Naive thymus-derived CD4-positive, alpha-beta T cell (primary cell): ENCODE measurements at regions not wholly inside any gene's neighbourhood (a gene's known extent, or its start where the extent isn't known, plus 50 kb on each side); places are given as distances from the start of the nearest gene placed in this dataset.
A peak's percentile ranks its signal among the peaks of the same experiment; 100 is the strongest.

Experiments used
- ATAC-seq: fragments of 150-1000 bp; cut with Tn5 transposase; 2 replicates; pipeline ENCODE4 v1.10.0; 2021; ENCODE audit warnings: mild to moderate bottlenecking, moderate library complexity
- CTCF ChIA-PET: fragments of 350-600 bp; sonication (Branson Sonifier 250); formaldehyde crosslinking; loops from one replicate; lab custom pipeline; 2021; ENCODE audit warnings: antibody characterized with exemption; lab: Charles Lee
- POLR2A ChIA-PET: fragments of 350-600 bp; sonication (Branson Sonifier 250); formaldehyde crosslinking; loops from one replicate; lab custom pipeline; 2021; ENCODE audit warnings: antibody characterized with exemption, inconsistent platforms; lab: Charles Lee
- DNase-seq, 9 donors: peaks; one replicate each; pipeline versions ENCODE4 v3.0.0 to v3.0.0-alpha.2; 2020 to 2022; ENCODE audit warnings: mixed read lengths in 1 of 9
- H3K27ac ChIP-seq: one replicate; pipeline ENCODE4 v1.7.0; 2013; ENCODE audit warnings: mild to moderate bottlenecking, low read depth, low read length, moderate library complexity
- H3K27me3 ChIP-seq, 2 donors: one replicate each; pipeline ENCODE4 v1.7.0; 2013; ENCODE audit warnings: low read length in 2 of 2, mild to moderate bottlenecking in 2 of 2, moderate library complexity in 2 of 2; ENCODE audit not compliant: control insufficient read depth in 2 of 2, insufficient read depth in 2 of 2
- H3K36me3 ChIP-seq, 3 experiments: 1 replicate in 2 of 3; 2 replicates in 1 of 3; pipeline ENCODE4 v1.7.0; 2013; ENCODE audit warnings: low read length in 3 of 3, mild to moderate bottlenecking in 3 of 3, moderate library complexity in 1 of 3; ENCODE audit not compliant: insufficient read depth in 3 of 3, control insufficient read depth in 2 of 3
- H3K4me1 ChIP-seq, 2 donors: one replicate each; pipeline ENCODE4 v1.7.0; 2013; ENCODE audit warnings: low read length in 2 of 2, mild to moderate bottlenecking in 2 of 2, moderate library complexity in 1 of 2; ENCODE audit not compliant: control insufficient read depth in 2 of 2, insufficient read depth in 2 of 2
- H3K4me3 ChIP-seq: 2 replicates; pipeline ENCODE4 v1.7.0; 2013; ENCODE audit warnings: mild to moderate bottlenecking, low read length
- H3K9me3 ChIP-seq, 3 experiments: 1 replicate in 2 of 3; 2 replicates in 1 of 3; pipeline ENCODE4 v1.7.0; 2013; ENCODE audit warnings: low read length in 3 of 3; ENCODE audit not compliant: control insufficient read depth in 2 of 3
- H3K27ac Mint-ChIP-seq, 9 donors: one replicate each; pipeline ENCODE4 v1.8.0; 2020 to 2022; ENCODE audit warnings: mixed read lengths in 9 of 9, mild to moderate bottlenecking in 8 of 9, moderate library complexity in 5 of 9, inconsistent platforms in 2 of 9
- H3K27me3 Mint-ChIP-seq, 5 donors: one replicate each; pipeline ENCODE4 v1.8.0; 2021 to 2022; ENCODE audit warnings: mixed read lengths in 5 of 5, mild to moderate bottlenecking in 1 of 5
- H3K36me3 Mint-ChIP-seq, 5 donors: one replicate each; pipeline ENCODE4 v1.8.0; 2020 to 2022; ENCODE audit warnings: mixed read lengths in 5 of 5, mild to moderate bottlenecking in 3 of 5, inconsistent platforms in 1 of 5
- H3K4me1 Mint-ChIP-seq, 7 donors: one replicate each; pipeline ENCODE4 v1.8.0; 2020 to 2022; ENCODE audit warnings: mixed read lengths in 7 of 7, mild to moderate bottlenecking in 3 of 7, inconsistent platforms in 1 of 7
- H3K4me3 Mint-ChIP-seq, 10 donors: one replicate each; pipeline ENCODE4 v1.8.0; 2020 to 2022; ENCODE audit warnings: mild to moderate bottlenecking in 10 of 10, mixed read lengths in 10 of 10, moderate library complexity in 6 of 10, inconsistent platforms in 2 of 10
- H3K9me3 Mint-ChIP-seq, 11 donors: one replicate each; pipeline ENCODE4 v1.8.0; 2020 to 2022; ENCODE audit warnings: mixed read lengths in 11 of 11, mild to moderate bottlenecking in 4 of 11, inconsistent platforms in 1 of 11, moderate library complexity in 1 of 11
- intact Hi-C, 2 donors: fragments of 100-400 bp; cut with micrococcal nuclease; formaldehyde crosslinking; loops; one replicate each; pipeline ENCODE4 v1.15.1; 2023

- Histone ChIP-seq H3K9me3 (no peaks in the 10 kb centered on the region), H3K27me3 (no peaks in the 10 kb centered on the region), H3K36me3 (no peaks in the 10 kb centered on the region), H3K4me3 (no peak overlapping the region), H3K27ac (no peak overlapping the region), H3K4me1 (no peaks in the 10 kb centered on the region)
- H3K4me1 Mint-ChIP-seq, result peaks cover 0 to 2% (median 0%) of the 10 kb centered on the region in 7 donors
- no peaks in the 10 kb centered on the region for H3K27me3 Mint-ChIP-seq
- POLR2A ChIA-PET, result no interaction called here
- DNase-seq (no peak), ATAC-seq (peak; percentile 63)
- no peak overlapping the region for H3K27ac Mint-ChIP-seq
- no peak overlapping the region for H3K4me3 Mint-ChIP-seq
- intact Hi-C loops, result loop anchor here in 1 of 2 donors (5.0 kb wide), 1 partner anchor 51 kb away; no protein-coding TSS in a partner anchor
- no peaks in the 10 kb centered on the region for H3K36me3 Mint-ChIP-seq
- CTCF ChIA-PET, result no interaction called here
- peaks cover 0 to 16% (median 6%) of the 10 kb centered on the region in 11 donors for H3K9me3 Mint-ChIP-seq
Measured at GRCh38 chr7:125396466-125397151, 467.0 kb upstream of the POT1 start.

- ChIA-PET POLR2A (no interaction called here), CTCF (no interaction called here)
- Mint-ChIP-seq H3K9me3 (peaks cover 0 to 10% (median 4%) of the 10 kb centered on the region in 11 donors), H3K4me1 (no peaks in the 10 kb centered on the region), H3K4me3 (no peak overlapping the region), H3K27me3 (no peaks in the 10 kb centered on the region), H3K36me3 (no peaks in the 10 kb centered on the region), H3K27ac (no peak overlapping the region)
- H3K27ac ChIP-seq, result no peak overlapping the region
- no peak for DNase-seq
- intact Hi-C loops, result no loop called here
- no peaks in the 10 kb centered on the region for H3K36me3 ChIP-seq
- peak; percentile 64 for ATAC-seq
- H3K27me3 ChIP-seq, result no peaks in the 10 kb centered on the region
- no peaks in the 10 kb centered on the region for H3K4me1 ChIP-seq
- H3K4me3 ChIP-seq, result no peak overlapping the region
- H3K9me3 ChIP-seq, result no peaks in the 10 kb centered on the region
Measured at GRCh38 chr7:125391921-125392320, 462.3 kb upstream of the POT1 start.

- Histone ChIP-seq H3K36me3 (no peaks in the 10 kb centered on the region), H3K27me3 (no peaks in the 10 kb centered on the region), H3K4me3 (no peak overlapping the region), H3K27ac (no peak overlapping the region), H3K4me1 (no peaks in the 10 kb centered on the region), H3K9me3 (no peaks in the 10 kb centered on the region)
- CTCF ChIA-PET, result no interaction called here
- no peaks in the 10 kb centered on the region for H3K36me3 Mint-ChIP-seq
- ATAC-seq, result no peak
- H3K27me3 Mint-ChIP-seq, result no peaks in the 10 kb centered on the region
- intact Hi-C loops, result no loop called here
- no peak overlapping the region for H3K4me3 Mint-ChIP-seq
- H3K4me1 Mint-ChIP-seq, result no peaks in the 10 kb centered on the region
- peaks cover 0 to 10% (median 5%) of the 10 kb centered on the region in 11 donors for H3K9me3 Mint-ChIP-seq
- no peak for DNase-seq
- H3K27ac Mint-ChIP-seq, result no peak overlapping the region
- POLR2A ChIA-PET, result no interaction called here
Measured at GRCh38 chr7:125390981-125391380, 461.4 kb upstream of the POT1 start.

GRCh38 chr7:125386211-125386610, 456.6 kb upstream of the POT1 start:
- H3K4me1 ChIP-seq, result no peaks in the 10 kb centered on the region
- no peak for DNase-seq
- no peaks in the 10 kb centered on the region for H3K4me1 Mint-ChIP-seq
- no peaks in the 10 kb centered on the region for H3K36me3 Mint-ChIP-seq
- no peak overlapping the region for H3K4me3 ChIP-seq
- POLR2A ChIA-PET, result no interaction called here
- no peak for ATAC-seq
- no peaks in the 10 kb centered on the region for H3K27me3 ChIP-seq
- H3K36me3 ChIP-seq, result no peaks in the 10 kb centered on the region
- H3K4me3 Mint-ChIP-seq, result no peak overlapping the region
- intact Hi-C loops, result no loop called here
- CTCF ChIA-PET, result no interaction called here
- H3K27ac ChIP-seq, result no peak overlapping the region
- H3K27ac Mint-ChIP-seq, result no peak overlapping the region
- H3K27me3 Mint-ChIP-seq, result no peaks in the 10 kb centered on the region
- peaks cover 0 to 13% (median 6%) of the 10 kb centered on the region in 11 donors for H3K9me3 Mint-ChIP-seq
- no peaks in the 10 kb centered on the region for H3K9me3 ChIP-seq

- no peaks in the 10 kb centered on the region for H3K36me3 ChIP-seq
- H3K4me1 Mint-ChIP-seq, result no peaks in the 10 kb centered on the region
- intact Hi-C loops, result loop anchor here in 1 of 2 donors (5.0 kb wide), 1 partner anchor 289 kb away; no protein-coding TSS in a partner anchor
- H3K27me3 ChIP-seq, result no peaks in the 10 kb centered on the region
- H3K27ac ChIP-seq, result no peak overlapping the region
- no peak overlapping the region for H3K4me3 Mint-ChIP-seq
- no peak overlapping the region for H3K27ac Mint-ChIP-seq
- ATAC-seq, result no peak
- H3K36me3 Mint-ChIP-seq, result no peaks in the 10 kb centered on the region
- DNase-seq, result no peak
- H3K27me3 Mint-ChIP-seq, result no peaks in the 10 kb centered on the region
- H3K4me3 ChIP-seq, result no peak overlapping the region
- H3K9me3 Mint-ChIP-seq, result peaks cover 0 to 13% (median 5%) of the 10 kb centered on the region in 11 donors
- H3K9me3 ChIP-seq, result no peaks in the 10 kb centered on the region
- CTCF ChIA-PET, result no interaction called here
- POLR2A ChIA-PET, result no interaction called here
- no peaks in the 10 kb centered on the region for H3K4me1 ChIP-seq
Measured at GRCh38 chr7:125383324-125383723, 453.7 kb upstream of the POT1 start.

GRCh38 chr7:125382401-125382800, 452.8 kb upstream of the POT1 start:
- H3K27me3 Mint-ChIP-seq, result no peaks in the 10 kb centered on the region
- H3K27ac ChIP-seq, result no peak overlapping the region
- no peaks in the 10 kb centered on the region for H3K36me3 ChIP-seq
- no peak overlapping the region for H3K4me3 Mint-ChIP-seq
- intact Hi-C loops, result loop anchor here in 1 of 2 donors (5.0 kb wide), 1 partner anchor 290 kb away; no protein-coding TSS in a partner anchor
- H3K36me3 Mint-ChIP-seq, result no peaks in the 10 kb centered on the region
- no peaks in the 10 kb centered on the region for H3K27me3 ChIP-seq
- H3K4me3 ChIP-seq, result no peak overlapping the region
- ChIA-PET POLR2A (no interaction called here), CTCF (no interaction called here)
- ATAC-seq (no peak), DNase-seq (no peak)
- H3K9me3 ChIP-seq, result no peaks in the 10 kb centered on the region
- no peaks in the 10 kb centered on the region for H3K4me1 ChIP-seq
- no peak overlapping the region for H3K27ac Mint-ChIP-seq
- peaks cover 0 to 13% (median 4%) of the 10 kb centered on the region in 11 donors for H3K9me3 Mint-ChIP-seq
- H3K4me1 Mint-ChIP-seq, result no peaks in the 10 kb centered on the region

GRCh38 chr7:125375942-125376341, 446.3 kb upstream of the POT1 start:
- no peaks in the 10 kb centered on the region for H3K36me3 Mint-ChIP-seq
- intact Hi-C loops, result no loop called here
- H3K27me3 ChIP-seq, result no peaks in the 10 kb centered on the region
- no peaks in the 10 kb centered on the region for H3K27me3 Mint-ChIP-seq
- no peak overlapping the region for H3K27ac ChIP-seq
- CTCF ChIA-PET, result no interaction called here
- POLR2A ChIA-PET, result no interaction called here
- no peaks in the 10 kb centered on the region for H3K4me1 ChIP-seq
- H3K36me3 ChIP-seq, result no peaks in the 10 kb centered on the region
- no peaks in the 10 kb centered on the region for H3K9me3 ChIP-seq
- ATAC-seq (no peak), DNase-seq (no peak)
- no peak overlapping the region for H3K27ac Mint-ChIP-seq
- H3K4me1 Mint-ChIP-seq, result peaks cover 0 to 1% (median 0%) of the 10 kb centered on the region in 7 donors
- peaks cover 0 to 2% (median 0%) of the 10 kb centered on the region in 11 donors for H3K9me3 Mint-ChIP-seq
- no peak overlapping the region for H3K4me3 Mint-ChIP-seq
- H3K4me3 ChIP-seq, result no peak overlapping the region
